ENCODE measurements at regions not wholly inside any gene's neighbourhood (a gene's known extent, or its start where the extent isn't known, plus 50 kb on each side); places are given as distances from the start of the nearest gene placed in this dataset.

- no TSS peak for BruUV-seq (replicated peaks)
- no peaks in the 10 kb centered on the region for H3K9me3 ChIP-seq (ENCODE audit: control insufficient read depth, insufficient read depth, low read depth, low read length)
- CTCF ChIA-PET = no interaction called here
- no peak overlapping the region for H3K4me3 ChIP-seq (ENCODE audit: low read depth in 2 of 2, low read length in 2 of 2)
- intact Hi-C loops (cut with micrococcal nuclease; ENCODE audit: unreplicated experiment) = no loop called here
- in situ Hi-C loops (cut with HindIII; ENCODE audit: low pct_unique_long_range_greater_than_20kb, low sequenced_read_pairs) = no loop called here
- POLR2A ChIA-PET = no interaction called here
- H3K27me3 ChIP-seq (ENCODE audit: control insufficient read depth, insufficient read depth, low read length) = no peaks in the 10 kb centered on the region
- ATAC-seq (no peak), DNase-seq (ENCODE audit: low read depth, low spot score) (no peak)
- no peaks in the 10 kb centered on the region for H3K36me3 ChIP-seq (ENCODE audit: control insufficient read depth, insufficient read depth, low read length)
- H3K4me1 ChIP-seq (ENCODE audit: control insufficient read depth, insufficient read depth, low read length) = no peaks in the 10 kb centered on the region
- TF ChIP-seq, protein P1, sequence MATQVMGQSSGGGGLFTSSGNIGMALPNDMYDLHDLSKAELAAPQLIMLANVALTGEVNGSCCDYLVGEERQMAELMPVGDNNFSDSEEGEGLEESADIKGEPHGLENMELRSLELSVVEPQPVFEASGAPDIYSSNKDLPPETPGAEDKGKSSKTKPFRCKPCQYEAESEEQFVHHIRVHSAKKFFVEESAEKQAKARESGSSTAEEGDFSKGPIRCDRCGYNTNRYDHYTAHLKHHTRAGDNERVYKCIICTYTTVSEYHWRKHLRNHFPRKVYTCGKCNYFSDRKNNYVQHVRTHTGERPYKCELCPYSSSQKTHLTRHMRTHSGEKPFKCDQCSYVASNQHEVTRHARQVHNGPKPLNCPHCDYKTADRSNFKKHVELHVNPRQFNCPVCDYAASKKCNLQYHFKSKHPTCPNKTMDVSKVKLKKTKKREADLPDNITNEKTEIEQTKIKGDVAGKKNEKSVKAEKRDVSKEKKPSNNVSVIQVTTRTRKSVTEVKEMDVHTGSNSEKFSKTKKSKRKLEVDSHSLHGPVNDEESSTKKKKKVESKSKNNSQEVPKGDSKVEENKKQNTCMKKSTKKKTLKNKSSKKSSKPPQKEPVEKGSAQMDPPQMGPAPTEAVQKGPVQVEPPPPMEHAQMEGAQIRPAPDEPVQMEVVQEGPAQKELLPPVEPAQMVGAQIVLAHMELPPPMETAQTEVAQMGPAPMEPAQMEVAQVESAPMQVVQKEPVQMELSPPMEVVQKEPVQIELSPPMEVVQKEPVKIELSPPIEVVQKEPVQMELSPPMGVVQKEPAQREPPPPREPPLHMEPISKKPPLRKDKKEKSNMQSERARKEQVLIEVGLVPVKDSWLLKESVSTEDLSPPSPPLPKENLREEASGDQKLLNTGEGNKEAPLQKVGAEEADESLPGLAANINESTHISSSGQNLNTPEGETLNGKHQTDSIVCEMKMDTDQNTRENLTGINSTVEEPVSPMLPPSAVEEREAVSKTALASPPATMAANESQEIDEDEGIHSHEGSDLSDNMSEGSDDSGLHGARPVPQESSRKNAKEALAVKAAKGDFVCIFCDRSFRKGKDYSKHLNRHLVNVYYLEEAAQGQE (IDR thresholded peaks at IDR 0.05; ENCODE audit: insufficient read depth in 1 of 2, low read depth in 2 of 2, low read length in 1 of 2) = no peak
- TF ChIP-seq SIN3A (IDR thresholded peaks at IDR 0.05; ENCODE audit: borderline replicate concordance, insufficient read depth, low read depth, low read length) (no peak), TCF7L2 (IDR thresholded peaks at IDR 0.05; ENCODE audit: low read depth, low read length) (no peak), CTCF (IDR thresholded peaks at IDR 0.05) (no peak), POLR2AphosphoS5 (IDR thresholded peaks at IDR 0.05; ENCODE audit: low read depth, low read length) (no peak)
- H3K27ac ChIP-seq (ENCODE audit: low read length) = no peak overlapping the region
Observed at GRCh38 chr12:3958534-3958933, 85.3 kb upstream of the PARP11 start.

- H3K36me3 ChIP-seq (ENCODE audit: control insufficient read depth, insufficient read depth, low read length) = no peaks in the 10 kb centered on the region
- BruUV-seq (replicated peaks) = no TSS peak
- in situ Hi-C loops (cut with HindIII; ENCODE audit: low pct_unique_long_range_greater_than_20kb, low sequenced_read_pairs) = no loop called here
- intact Hi-C loops (cut with micrococcal nuclease; ENCODE audit: unreplicated experiment) = no loop called here
- CTCF ChIA-PET = interaction anchor here (0.6 kb wide), 1 partner anchor 10 kb away, joined by 4 read pairs; no protein-coding TSS in a partner anchor
- no peaks in the 10 kb centered on the region for H3K9me3 ChIP-seq (ENCODE audit: control insufficient read depth, insufficient read depth, low read depth, low read length)
- no peaks in the 10 kb centered on the region for H3K4me1 ChIP-seq (ENCODE audit: control insufficient read depth, insufficient read depth, low read length)
- POLR2A ChIA-PET = no interaction called here
- no peak overlapping the region for H3K4me3 ChIP-seq (ENCODE audit: low read depth in 2 of 2, low read length in 2 of 2)
- ATAC-seq (no peak), DNase-seq (ENCODE audit: low read depth, low spot score) (no peak)
- H3K27me3 ChIP-seq (ENCODE audit: control insufficient read depth, insufficient read depth, low read length) = no peaks in the 10 kb centered on the region; the same call in 1 of the 2 replicates
- no peak overlapping the region for H3K27ac ChIP-seq (ENCODE audit: low read length)
- no peak for TF ChIP-seq CTCF (IDR thresholded peaks at IDR 0.05)
- TF ChIP-seq TCF7L2 (IDR thresholded peaks at IDR 0.05; ENCODE audit: low read depth, low read length) = no peak
- TF ChIP-seq POLR2AphosphoS5 (IDR thresholded peaks at IDR 0.05; ENCODE audit: low read depth, low read length) = no peak
- TF ChIP-seq, protein P1 (IDR thresholded peaks at IDR 0.05; ENCODE audit: insufficient read depth in 1 of 2, low read depth in 2 of 2, low read length in 1 of 2) = no peak
Observed at GRCh38 chr12:3951380-3952135, 78.4 kb upstream of the PARP11 start.
